ENCODE measurements at regions not wholly inside any gene's neighbourhood (a gene's known extent, or its start where the extent isn't known, plus 50 kb on each side); places are given as distances from the start of the nearest gene placed in this dataset.

GRCh38 chr4:162234595-162234994, 70.8 kb upstream of the FSTL5 start:
- Histone ChIP-seq H3K36me3 (no peaks in the 10 kb centered on the region), H3K4me3 (no peak overlapping the region), H3K27ac (no peak overlapping the region), H3K4me1 (no peaks in the 10 kb centered on the region), H3K9me3 (no peaks in the 10 kb centered on the region), H3K27me3 (no peaks in the 10 kb centered on the region)
- 55 to 72% methylated on average over 3 of the region's 3 CpGs for WGBS, 2 donors
- no peak for DNase-seq
- intact Hi-C loops (cut with DNase I), result no loop called here
- TF ChIP-seq POLR2A (IDR thresholded peaks at IDR 0.05) (no peak), CTCF (IDR thresholded peaks at IDR 0.05) (no peak), EP300 (IDR thresholded peaks at IDR 0.05) (no peak), POLR2AphosphoS5 (IDR thresholded peaks at IDR 0.05) (no peak)

GRCh38 chr4:162232349-162232748, 68.5 kb upstream of the FSTL5 start:
- Histone ChIP-seq H3K9me3 (no peaks in the 10 kb centered on the region), H3K27me3 (no peaks in the 10 kb centered on the region), H3K4me1 (no peaks in the 10 kb centered on the region), H3K27ac (no peak overlapping the region), H3K36me3 (no peaks in the 10 kb centered on the region), H3K4me3 (no peak overlapping the region)
- no peak for DNase-seq
- no peak for TF ChIP-seq CTCF (IDR thresholded peaks at IDR 0.05)
- no peak for TF ChIP-seq POLR2A (IDR thresholded peaks at IDR 0.05)
- no peak for TF ChIP-seq POLR2AphosphoS5 (IDR thresholded peaks at IDR 0.05)
- TF ChIP-seq EP300 (IDR thresholded peaks at IDR 0.05), result no peak
- intact Hi-C loops (cut with DNase I), result no loop called here

- no peaks in the 10 kb centered on the region for H3K36me3 ChIP-seq
- no peak for TF ChIP-seq POLR2A (IDR thresholded peaks at IDR 0.05)
- TF ChIP-seq POLR2AphosphoS5 (IDR thresholded peaks at IDR 0.05), result no peak
- no peak for TF ChIP-seq EP300 (IDR thresholded peaks at IDR 0.05)
- TF ChIP-seq CTCF (IDR thresholded peaks at IDR 0.05), result no peak
- H3K27me3 ChIP-seq, result no peaks in the 10 kb centered on the region
- H3K9me3 ChIP-seq, result no peaks in the 10 kb centered on the region
- intact Hi-C loops (cut with DNase I), result no loop called here
- no peak overlapping the region for H3K4me3 ChIP-seq
- DNase-seq, result no peak
- WGBS, 2 donors, result 67 to 89% methylated on average over 2 of the region's 2 CpGs
- H3K27ac ChIP-seq, result no peak overlapping the region
- no peaks in the 10 kb centered on the region for H3K4me1 ChIP-seq
Measured at GRCh38 chr4:162229670-162230069, 65.9 kb upstream of the FSTL5 start.

- intact Hi-C loops (cut with DNase I), result no loop called here
- 86 to 93% methylated on average over 4 of the region's 4 CpGs for WGBS, 2 donors
Measured at GRCh38 chr4:162221148-162221547, 57.3 kb upstream of the FSTL5 start.

More at GRCh38 chr4:162221148-162221547, 57.3 kb upstream of the FSTL5 start:
- no peak for DNase-seq
- Histone ChIP-seq H3K9me3 (no peaks in the 10 kb centered on the region), H3K36me3 (no peaks in the 10 kb centered on the region), H3K27ac (no peak overlapping the region), H3K4me3 (no peak overlapping the region), H3K4me1 (no peaks in the 10 kb centered on the region), H3K27me3 (no peaks in the 10 kb centered on the region)
- TF ChIP-seq POLR2AphosphoS5 (IDR thresholded peaks at IDR 0.05), result no peak
- TF ChIP-seq POLR2A (IDR thresholded peaks at IDR 0.05), result no peak
- TF ChIP-seq CTCF (IDR thresholded peaks at IDR 0.05), result no peak
- no peak for TF ChIP-seq EP300 (IDR thresholded peaks at IDR 0.05)
